ENCODE measurements at regions not wholly inside any gene's neighbourhood (a gene's known extent, or its start where the extent isn't known, plus 50 kb on each side); places are given as distances from the start of the nearest gene placed in this dataset.
A peak's percentile ranks its signal among the peaks of the same experiment; 100 is the strongest.

- no peaks in the 10 kb centered on the region for H3K27me3 ChIP-seq (replicated peaks in 2 of 5; ENCODE audit: control insufficient read depth in 4 of 5, insufficient read depth in 5 of 5, low read length in 4 of 5)
- whole genome bisulfite sequencing (ENCODE audit: insufficient coverage), result 94% methylated on average over 4 of the region's 4 CpGs
- no peak for DNase-seq
- no peaks in the 10 kb centered on the region for H3K4me1 ChIP-seq (ENCODE audit: control extremely low read depth in 1 of 4, control insufficient read depth in 4 of 4, insufficient read depth in 4 of 4, low read length in 3 of 4)
- H3K4me3 ChIP-seq (ENCODE audit: control insufficient read depth in 1 of 7, extremely low read depth in 1 of 7, insufficient read depth in 4 of 7, low read depth in 2 of 7, low read length in 6 of 7), result no peak overlapping the region
- H3K9me3 ChIP-seq (ENCODE audit: control extremely low read depth in 1 of 5, control insufficient read depth in 4 of 5, insufficient read depth in 2 of 5, low read depth in 1 of 5, low read length in 4 of 5), result peaks cover 0 to 2% (median 0%) of the 10 kb centered on the region in 5 experiments
- ChIA-PET POLR2A (no interaction called here), CTCF (no interaction called here)
- no peaks in the 10 kb centered on the region for H3K36me3 ChIP-seq (ENCODE audit: control insufficient read depth in 4 of 4, insufficient read depth in 4 of 4, low read length in 3 of 4)
- no peak overlapping the region for H3K27ac ChIP-seq (ENCODE audit: insufficient read depth in 1 of 2, low read depth in 1 of 2, low read length in 2 of 2, poor library complexity in 1 of 2, severe bottlenecking in 2 of 2)
Observed at GRCh38 chr13:94780421-94780820, 68.1 kb upstream of the SOX21 start.

DNA sequence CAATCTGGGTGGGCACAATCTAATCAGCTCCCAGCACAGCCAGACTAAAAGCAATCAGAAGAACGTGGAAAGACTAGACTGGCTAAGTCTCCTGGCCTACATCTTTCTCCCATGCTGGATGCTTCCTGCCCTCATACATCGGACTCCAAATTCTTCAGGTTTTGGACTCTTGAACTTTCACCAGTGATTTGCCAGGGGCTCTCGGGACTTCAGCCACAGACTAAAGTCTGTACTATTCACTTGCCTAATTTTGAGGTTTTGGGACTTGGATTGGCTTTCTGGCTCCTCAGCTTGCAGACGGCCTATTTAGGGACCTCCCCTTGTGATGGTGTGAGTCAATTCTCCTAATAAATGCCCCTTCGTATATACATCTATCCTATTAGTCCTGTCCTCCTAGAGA, 66.6 kb upstream of the SOX21 start:
- CTCF ChIA-PET, result no interaction called here
- Histone ChIP-seq H3K9me3 (ENCODE audit: control extremely low read depth in 1 of 5, control insufficient read depth in 4 of 5, insufficient read depth in 2 of 5, low read depth in 1 of 5, low read length in 4 of 5) (peaks cover 0 to 2% (median 0%) of the 10 kb centered on the region in 5 experiments), H3K27ac (ENCODE audit: insufficient read depth in 1 of 2, low read depth in 1 of 2, low read length in 2 of 2, poor library complexity in 1 of 2, severe bottlenecking in 2 of 2) (no peak overlapping the region), H3K4me1 (ENCODE audit: control extremely low read depth in 1 of 4, control insufficient read depth in 4 of 4, insufficient read depth in 4 of 4, low read length in 3 of 4) (no peaks in the 10 kb centered on the region), H3K36me3 (ENCODE audit: control insufficient read depth in 4 of 4, insufficient read depth in 4 of 4, low read length in 3 of 4) (no peaks in the 10 kb centered on the region), H3K27me3 (replicated peaks in 2 of 5; ENCODE audit: control insufficient read depth in 4 of 5, insufficient read depth in 5 of 5, low read length in 4 of 5) (no peaks in the 10 kb centered on the region), H3K4me3 (ENCODE audit: control insufficient read depth in 1 of 7, extremely low read depth in 1 of 7, insufficient read depth in 4 of 7, low read depth in 2 of 7, low read length in 6 of 7) (no peak overlapping the region)
- WGBS (ENCODE audit: insufficient coverage), result 86% methylated on average over 4 of the region's 5 CpGs
- DNase-seq, result no peak
- POLR2A ChIA-PET, result no interaction called here

- DNase-seq, result no peak
- ChIA-PET POLR2A (no interaction called here), CTCF (no interaction called here)
- no peaks in the 10 kb centered on the region for H3K27me3 ChIP-seq (replicated peaks in 2 of 5; ENCODE audit: control insufficient read depth in 4 of 5, insufficient read depth in 5 of 5, low read length in 4 of 5)
- no peaks in the 10 kb centered on the region for H3K36me3 ChIP-seq (ENCODE audit: control insufficient read depth in 4 of 4, insufficient read depth in 4 of 4, low read length in 3 of 4)
- no peak overlapping the region for H3K4me3 ChIP-seq (ENCODE audit: control insufficient read depth in 1 of 7, extremely low read depth in 1 of 7, insufficient read depth in 4 of 7, low read depth in 2 of 7, low read length in 6 of 7)
- no peak overlapping the region for H3K27ac ChIP-seq (ENCODE audit: insufficient read depth in 1 of 2, low read depth in 1 of 2, low read length in 2 of 2, poor library complexity in 1 of 2, severe bottlenecking in 2 of 2)
- peaks cover 0 to 2% (median 0%) of the 10 kb centered on the region in 5 experiments for H3K9me3 ChIP-seq (ENCODE audit: control extremely low read depth in 1 of 5, control insufficient read depth in 4 of 5, insufficient read depth in 2 of 5, low read depth in 1 of 5, low read length in 4 of 5)
- no peaks in the 10 kb centered on the region for H3K4me1 ChIP-seq (ENCODE audit: control extremely low read depth in 1 of 4, control insufficient read depth in 4 of 4, insufficient read depth in 4 of 4, low read length in 3 of 4)
Observed at GRCh38 chr13:94778585-94778984, 66.2 kb upstream of the SOX21 start.

DNA sequence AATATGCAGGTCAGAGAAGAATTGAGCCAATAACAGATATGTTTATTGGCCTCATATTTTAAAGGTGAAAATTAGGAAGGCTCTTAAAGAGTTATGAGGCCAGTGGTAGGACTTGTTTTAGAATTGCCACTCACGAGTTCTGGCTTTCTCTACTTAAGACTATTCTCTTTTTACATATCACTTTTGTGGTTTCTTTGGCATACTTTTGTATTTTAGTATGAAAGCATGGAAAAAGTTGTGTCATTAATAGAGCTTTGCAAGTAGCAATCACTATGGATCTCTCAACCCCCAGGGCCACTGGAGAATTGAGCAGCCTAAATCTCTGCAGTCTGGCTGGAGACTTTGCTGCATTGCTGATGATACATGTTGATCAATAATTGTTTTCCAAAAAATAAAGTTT, 64.6 kb upstream of the SOX21 start:
- Histone ChIP-seq H3K4me1 (ENCODE audit: control extremely low read depth in 1 of 4, control insufficient read depth in 4 of 4, insufficient read depth in 4 of 4, low read length in 3 of 4) (no peaks in the 10 kb centered on the region), H3K36me3 (ENCODE audit: control insufficient read depth in 4 of 4, insufficient read depth in 4 of 4, low read length in 3 of 4) (no peaks in the 10 kb centered on the region), H3K9me3 (ENCODE audit: control extremely low read depth in 1 of 5, control insufficient read depth in 4 of 5, insufficient read depth in 2 of 5, low read depth in 1 of 5, low read length in 4 of 5) (no peaks in the 10 kb centered on the region), H3K27me3 (replicated peaks in 2 of 5; ENCODE audit: control insufficient read depth in 4 of 5, insufficient read depth in 5 of 5, low read length in 4 of 5) (no peaks in the 10 kb centered on the region), H3K27ac (ENCODE audit: insufficient read depth in 1 of 2, low read depth in 1 of 2, low read length in 2 of 2, poor library complexity in 1 of 2, severe bottlenecking in 2 of 2) (no peak overlapping the region), H3K4me3 (ENCODE audit: control insufficient read depth in 1 of 7, extremely low read depth in 1 of 7, insufficient read depth in 4 of 7, low read depth in 2 of 7, low read length in 6 of 7) (no peak overlapping the region)
- no CpG with 5 or more reads among the region's 1 CpG for whole genome bisulfite sequencing (ENCODE audit: insufficient coverage)
- no peak for DNase-seq
- POLR2A ChIA-PET, result no interaction called here
- CTCF ChIA-PET, result no interaction called here

DNA sequence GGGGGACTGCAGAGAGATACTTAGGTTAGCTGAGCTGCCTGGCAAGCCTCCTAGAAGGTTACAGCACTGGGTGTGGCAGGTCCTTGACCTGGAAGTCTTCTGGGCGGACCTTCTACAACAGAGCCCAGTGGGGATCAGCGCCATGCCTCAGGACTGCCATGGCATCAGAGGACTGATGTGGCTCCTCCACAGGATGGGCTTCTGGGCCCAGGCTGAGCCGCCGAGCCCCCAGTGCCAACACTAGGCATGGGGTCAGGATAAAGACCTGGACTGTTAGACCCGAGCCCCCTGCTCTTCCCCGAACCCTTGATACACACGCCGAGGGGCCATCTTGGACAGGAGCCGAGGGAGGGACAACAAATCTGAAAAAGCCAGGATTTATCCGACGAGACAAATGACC, 64.0 kb upstream of the SOX21 start:
- 96% methylated on average over 11 of the region's 11 CpGs for WGBS (ENCODE audit: insufficient coverage)
- no peak overlapping the region for H3K27ac ChIP-seq (ENCODE audit: insufficient read depth in 1 of 2, low read depth in 1 of 2, low read length in 2 of 2, poor library complexity in 1 of 2, severe bottlenecking in 2 of 2)
- H3K27me3 ChIP-seq (replicated peaks in 2 of 5; ENCODE audit: control insufficient read depth in 4 of 5, insufficient read depth in 5 of 5, low read length in 4 of 5), result no peaks in the 10 kb centered on the region
- no peak overlapping the region for H3K4me3 ChIP-seq (ENCODE audit: control insufficient read depth in 1 of 7, extremely low read depth in 1 of 7, insufficient read depth in 4 of 7, low read depth in 2 of 7, low read length in 6 of 7)
- no peaks in the 10 kb centered on the region for H3K9me3 ChIP-seq (ENCODE audit: control extremely low read depth in 1 of 5, control insufficient read depth in 4 of 5, insufficient read depth in 2 of 5, low read depth in 1 of 5, low read length in 4 of 5)
- POLR2A ChIA-PET, result no interaction called here
- no peaks in the 10 kb centered on the region for H3K4me1 ChIP-seq (ENCODE audit: control extremely low read depth in 1 of 4, control insufficient read depth in 4 of 4, insufficient read depth in 4 of 4, low read length in 3 of 4)
- DNase-seq, result no peak
- CTCF ChIA-PET, result no interaction called here
- H3K36me3 ChIP-seq (ENCODE audit: control insufficient read depth in 4 of 4, insufficient read depth in 4 of 4, low read length in 3 of 4), result no peaks in the 10 kb centered on the region

DNA sequence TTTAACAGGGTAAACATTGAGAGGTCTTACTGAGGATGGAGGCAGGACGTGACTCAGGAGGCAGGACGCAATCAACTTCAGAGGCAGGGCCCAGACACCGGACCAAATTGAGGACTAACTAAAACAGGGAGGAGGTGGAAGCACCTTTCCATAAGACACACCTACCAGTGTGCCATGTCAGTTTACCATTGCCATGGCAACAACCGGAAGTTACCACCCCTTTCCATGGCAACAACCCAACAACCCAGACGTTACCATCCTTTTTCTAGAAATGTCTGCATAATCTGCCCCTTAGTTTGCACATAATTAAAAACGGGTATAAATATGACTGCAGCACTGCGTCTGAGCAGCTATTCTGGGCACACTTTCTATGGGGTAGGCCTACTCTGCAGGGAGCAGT, 53.5 kb upstream of the SOX21 start:
- H3K36me3 ChIP-seq (ENCODE audit: control insufficient read depth in 4 of 4, insufficient read depth in 4 of 4, low read length in 3 of 4), result no peaks in the 10 kb centered on the region
- ChIA-PET POLR2A (no interaction called here), CTCF (interaction anchor here (1.9 kb wide), 1 partner anchor 32 kb away, joined by 5 read pairs; no protein-coding TSS in a partner anchor)
- peaks cover 0 to 8% (median 0%) of the 10 kb centered on the region in 5 experiments for H3K9me3 ChIP-seq (ENCODE audit: control extremely low read depth in 1 of 5, control insufficient read depth in 4 of 5, insufficient read depth in 2 of 5, low read depth in 1 of 5, low read length in 4 of 5)
- no peak overlapping the region for H3K27ac ChIP-seq (ENCODE audit: insufficient read depth in 1 of 2, low read depth in 1 of 2, low read length in 2 of 2, poor library complexity in 1 of 2, severe bottlenecking in 2 of 2)
- no peaks in the 10 kb centered on the region for H3K4me1 ChIP-seq (ENCODE audit: control extremely low read depth in 1 of 4, control insufficient read depth in 4 of 4, insufficient read depth in 4 of 4, low read length in 3 of 4)
- H3K27me3 ChIP-seq (replicated peaks in 2 of 5; ENCODE audit: control insufficient read depth in 4 of 5, insufficient read depth in 5 of 5, low read length in 4 of 5), result no peaks in the 10 kb centered on the region
- 100% methylated on average over 7 of the region's 7 CpGs for WGBS (ENCODE audit: insufficient coverage)
- DNase-seq, result no peak
- H3K4me3 ChIP-seq (ENCODE audit: control insufficient read depth in 1 of 7, extremely low read depth in 1 of 7, insufficient read depth in 4 of 7, low read depth in 2 of 7, low read length in 6 of 7), result no peak overlapping the region

GRCh38 chr13:94764576-94765321, 52.4 kb upstream of the SOX21 start:
- Histone ChIP-seq H3K4me3 (ENCODE audit: control insufficient read depth in 1 of 7, extremely low read depth in 1 of 7, insufficient read depth in 4 of 7, low read depth in 2 of 7, low read length in 6 of 7) (no peak overlapping the region), H3K27me3 (replicated peaks in 2 of 5; ENCODE audit: control insufficient read depth in 4 of 5, insufficient read depth in 5 of 5, low read length in 4 of 5) (no peaks in the 10 kb centered on the region), H3K27ac (ENCODE audit: insufficient read depth in 1 of 2, low read depth in 1 of 2, low read length in 2 of 2, poor library complexity in 1 of 2, severe bottlenecking in 2 of 2) (no peak overlapping the region), H3K9me3 (ENCODE audit: control extremely low read depth in 1 of 5, control insufficient read depth in 4 of 5, insufficient read depth in 2 of 5, low read depth in 1 of 5, low read length in 4 of 5) (peaks cover 0 to 8% (median 0%) of the 10 kb centered on the region in 5 experiments), H3K36me3 (ENCODE audit: control insufficient read depth in 4 of 4, insufficient read depth in 4 of 4, low read length in 3 of 4) (no peaks in the 10 kb centered on the region), H3K4me1 (ENCODE audit: control extremely low read depth in 1 of 4, control insufficient read depth in 4 of 4, insufficient read depth in 4 of 4, low read length in 3 of 4) (no peaks in the 10 kb centered on the region)
- DNase-seq, result peak in 2 of 3 donors; percentile 12 to 13
- CTCF ChIA-PET, result no interaction called here
- POLR2A ChIA-PET, result no interaction called here
- no CpG with 5 or more reads among the region's 2 CpGs for WGBS (ENCODE audit: insufficient coverage)
